ENCODE measurements at regions not wholly inside any gene's neighbourhood (a gene's known extent, or its start where the extent isn't known, plus 50 kb on each side); places are given as distances from the start of the nearest gene placed in this dataset.

GRCh38 chr9:88653911-88654310, 118.9 kb downstream of the NXNL2 start:
- no peak overlapping the region for H3K27ac ChIP-seq
- no peak overlapping the region for H3K4me3 ChIP-seq

GRCh38 chr9:88657893-88658292, 122.9 kb downstream of the NXNL2 start:
- peak overlapping the region in 1 of 21 experiments; percentile 8 for H3K27ac ChIP-seq
- no peak overlapping the region for H3K4me3 ChIP-seq

GRCh38 chr9:88658311-88658822, 123.4 kb downstream of the NXNL2 start:
- Histone ChIP-seq H3K27ac (no peak overlapping the region), H3K4me3 (no peak overlapping the region)

- no peak overlapping the region for H3K27ac ChIP-seq
- H3K4me3 ChIP-seq = no peak overlapping the region
Measured at GRCh38 chr9:88659126-88659525, 124.1 kb downstream of the NXNL2 start.

- no peak overlapping the region for H3K4me3 ChIP-seq
- no peak overlapping the region for H3K27ac ChIP-seq
Measured at GRCh38 chr9:88660611-88661010, 125.6 kb downstream of the NXNL2 start.

GRCh38 chr9:88661759-88662158, 126.8 kb downstream of the NXNL2 start:
- Histone ChIP-seq H3K4me3 (no peak overlapping the region), H3K27ac (no peak overlapping the region)

- H3K27ac ChIP-seq = no peak overlapping the region
- no peak overlapping the region for H3K4me3 ChIP-seq
Measured at GRCh38 chr9:88663771-88664419, 128.9 kb downstream of the NXNL2 start.

GRCh38 chr9:88664773-88665172, 129.8 kb downstream of the NXNL2 start:
- Histone ChIP-seq H3K4me3 (no peak overlapping the region), H3K27ac (no peak overlapping the region)

- no peak overlapping the region for H3K4me3 ChIP-seq
- no peak overlapping the region for H3K27ac ChIP-seq
Measured at GRCh38 chr9:88672874-88673689, 138.1 kb downstream of the NXNL2 start.

- Histone ChIP-seq H3K27ac (no peak overlapping the region), H3K4me3 (no peak overlapping the region)
Measured at GRCh38 chr9:88673886-88674285, 138.9 kb downstream of the NXNL2 start.

GRCh38 chr9:88676644-88677043, 141.7 kb downstream of the NXNL2 start:
- Histone ChIP-seq H3K4me3 (no peak overlapping the region), H3K27ac (no peak overlapping the region)

- H3K27ac ChIP-seq = no peak overlapping the region
Measured at GRCh38 chr9:88678008-88678407, 143.0 kb downstream of the NXNL2 start.

GRCh38 chr9:88678431-88678830, 143.5 kb downstream of the NXNL2 start:
- H3K27ac ChIP-seq = no peak overlapping the region
- H3K4me3 ChIP-seq = no peak overlapping the region

More at GRCh38 chr9:88678008-88678407, 143.0 kb downstream of the NXNL2 start:
- H3K4me3 ChIP-seq = no peak overlapping the region

- H3K27ac ChIP-seq = no peak overlapping the region
Measured at GRCh38 chr9:88680041-88680440, 145.1 kb downstream of the NXNL2 start.

GRCh38 chr9:88680505-88681160, 145.7 kb downstream of the NXNL2 start:
- Histone ChIP-seq H3K4me3 (no peak overlapping the region), H3K27ac (no peak overlapping the region)

More at GRCh38 chr9:88680041-88680440, 145.1 kb downstream of the NXNL2 start:
- H3K4me3 ChIP-seq = no peak overlapping the region

- no peak overlapping the region for H3K4me3 ChIP-seq
- no peak overlapping the region for H3K27ac ChIP-seq
Measured at GRCh38 chr9:88681434-88681833, 146.5 kb downstream of the NXNL2 start.

- H3K27ac ChIP-seq = no peak overlapping the region
Measured at GRCh38 chr9:88682431-88682831, 147.5 kb downstream of the NXNL2 start.

GRCh38 chr9:88684046-88684445, 149.1 kb downstream of the NXNL2 start:
- H3K4me3 ChIP-seq = no peak overlapping the region
- no peak overlapping the region for H3K27ac ChIP-seq

More at GRCh38 chr9:88682431-88682831, 147.5 kb downstream of the NXNL2 start:
- H3K4me3 ChIP-seq = no peak overlapping the region

- Histone ChIP-seq H3K27ac (no peak overlapping the region), H3K4me3 (no peak overlapping the region)
Measured at GRCh38 chr9:88684845-88685244, 149.9 kb downstream of the NXNL2 start.

- no peak overlapping the region for H3K4me3 ChIP-seq
- H3K27ac ChIP-seq = no peak overlapping the region
Measured at GRCh38 chr9:88685966-88686365, 151.0 kb downstream of the NXNL2 start.
